ENCODE measurements at regions not wholly inside any gene's neighbourhood (a gene's known extent, or its start where the extent isn't known, plus 50 kb on each side); places are given as distances from the start of the nearest gene placed in this dataset.

DNA sequence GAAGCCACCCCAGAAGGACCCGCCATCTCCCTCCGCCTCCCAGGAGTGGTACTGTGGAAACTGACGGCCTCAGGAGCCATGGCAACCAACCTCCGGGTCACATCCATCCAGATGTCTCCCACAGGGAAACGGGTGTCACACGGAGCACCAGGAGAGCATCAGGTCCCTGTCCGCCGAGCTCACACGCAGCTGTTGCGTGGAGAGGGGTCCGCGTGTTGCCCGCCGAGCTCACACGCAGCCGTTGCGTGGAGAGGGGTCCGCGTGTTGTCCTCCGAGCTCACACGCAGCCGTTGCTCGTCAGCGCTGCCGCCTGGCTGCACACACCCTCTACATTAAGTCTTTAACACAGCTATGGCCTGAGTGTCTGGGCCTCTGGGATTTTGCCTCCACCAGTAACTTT, 311.1 kb upstream of the SHH start:
- TF ChIP-seq CTCF (conservative IDR thresholded peaks at IDR 0.05) (no peak), ZFX (IDR thresholded peaks at IDR 0.05) (no peak)

Data from C4-2B (cell line).